ENCODE measurements at regions not wholly inside any gene's neighbourhood (a gene's known extent, or its start where the extent isn't known, plus 50 kb on each side); places are given as distances from the start of the nearest gene placed in this dataset.
"Not testable (repeated sequence)": the region's sequence is repeated elsewhere in the genome, so short reads cannot be mapped to it uniquely, and the experiment has no call there.

- DNase-seq = no peak
Observed at GRCh38 chr1:227508431-227508830, 54.9 kb upstream of the ZNF678 start.

DNA sequence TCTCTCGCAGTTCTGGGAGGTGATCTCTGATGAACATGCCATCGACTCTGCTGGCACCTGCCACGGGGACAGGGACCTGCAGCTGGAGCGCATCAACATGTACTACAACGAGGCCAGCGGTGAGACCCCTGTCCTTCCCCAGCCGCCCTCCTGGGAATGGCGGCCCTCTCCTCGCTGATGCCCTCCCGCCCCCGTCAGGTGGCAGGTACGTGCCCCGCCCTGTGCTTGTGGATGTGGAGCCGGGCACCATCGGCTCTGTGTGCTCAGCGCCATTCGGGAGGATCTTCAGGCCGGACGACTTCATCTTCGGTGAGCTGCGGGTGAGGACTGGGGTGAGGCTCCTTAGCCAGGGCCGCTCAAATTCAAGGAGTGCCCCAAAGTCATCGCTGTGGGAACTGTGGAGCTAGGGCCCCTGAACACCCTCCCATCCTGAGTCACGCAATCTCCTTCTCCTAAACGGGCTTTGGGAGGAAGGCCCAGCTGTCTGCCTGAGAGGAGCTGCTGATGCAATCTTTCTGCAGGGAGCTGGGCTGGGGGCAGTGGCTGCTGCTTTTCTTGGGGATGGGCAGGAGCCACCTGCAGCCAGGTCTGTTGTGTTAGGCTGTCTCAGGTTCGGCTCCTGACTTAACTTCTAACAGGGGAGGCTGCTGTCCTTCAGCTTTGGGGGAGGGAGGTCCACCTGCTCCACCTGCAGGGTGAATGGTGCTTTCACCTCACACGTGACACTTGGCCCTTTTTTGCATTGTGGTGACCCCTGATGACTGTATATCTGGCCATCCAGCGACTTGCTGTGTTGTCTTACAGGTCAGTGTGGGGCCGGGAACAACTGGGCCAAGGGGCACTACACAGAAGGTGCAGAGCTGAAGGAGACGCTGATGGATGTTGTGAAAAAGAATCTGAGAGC lies 56.6 kb upstream of the ZNF678 start:
- DNase-seq = not testable (repeated sequence)

DNA sequence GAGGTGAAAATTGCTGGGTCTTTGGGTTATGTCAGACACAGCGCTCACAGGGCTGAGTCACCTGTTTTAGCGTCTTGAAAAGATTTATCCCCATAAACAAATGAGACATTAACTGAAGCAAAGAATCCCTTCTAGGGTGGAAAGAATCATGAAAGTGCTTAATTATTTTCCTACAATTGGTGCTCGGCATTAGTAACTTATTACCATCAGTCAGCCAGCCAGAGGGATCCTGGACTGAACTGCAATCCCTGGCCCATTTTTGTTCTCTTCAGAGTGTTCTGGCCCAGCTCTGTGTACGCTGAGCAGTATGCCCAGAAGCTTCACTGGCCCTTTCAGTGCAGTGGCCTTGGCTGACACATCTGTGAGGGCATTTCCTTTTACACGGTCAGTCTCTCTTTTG lies 67.3 kb upstream of the ZNF678 start:
- DNase-seq = not testable (repeated sequence)

GRCh38 chr1:227493863-227494551 lies 69.3 kb upstream of the ZNF678 start:
- not testable (repeated sequence) for DNase-seq

DNA sequence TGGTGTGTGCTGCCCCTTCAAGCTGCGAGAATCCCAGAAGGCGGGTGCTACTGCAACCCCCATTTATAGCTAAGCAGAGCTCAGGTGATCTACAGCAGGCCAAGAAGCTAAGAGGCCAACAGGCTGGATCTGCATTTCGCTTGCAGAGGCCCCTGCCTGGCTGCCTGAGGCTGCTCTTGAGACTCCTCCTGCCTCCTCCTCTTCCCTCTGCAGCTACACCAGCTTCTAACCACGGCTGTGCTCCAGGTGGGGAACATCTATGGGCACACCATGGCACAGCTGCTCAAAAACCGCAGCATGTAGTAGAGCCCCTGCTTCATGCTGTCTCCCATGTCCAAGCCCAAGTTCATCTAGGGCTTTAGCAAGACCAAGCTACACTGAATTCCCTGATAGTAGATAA lies 72.9 kb upstream of the ZNF678 start:
- DNase-seq = no peak

DNA sequence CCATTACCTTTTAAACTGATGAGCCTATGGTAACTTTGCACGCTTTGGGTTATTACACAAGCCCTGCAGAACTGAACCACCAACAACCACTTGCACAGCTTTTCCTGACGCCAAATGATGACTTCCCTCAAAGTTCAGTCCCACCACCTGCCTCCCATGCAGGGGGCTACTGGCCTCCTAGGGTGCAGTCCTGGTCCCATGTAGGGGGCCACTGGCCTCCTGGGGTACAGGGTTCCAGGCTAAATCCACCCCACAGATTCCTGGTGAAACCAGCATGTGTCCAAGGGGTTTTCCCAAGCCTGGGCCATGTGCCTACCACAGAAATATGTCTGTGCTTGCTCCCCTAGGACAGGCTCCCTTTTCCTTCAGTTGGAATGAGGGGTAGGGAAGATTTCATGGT lies 73.4 kb upstream of the ZNF678 start:
- no peak for DNase-seq

DNA sequence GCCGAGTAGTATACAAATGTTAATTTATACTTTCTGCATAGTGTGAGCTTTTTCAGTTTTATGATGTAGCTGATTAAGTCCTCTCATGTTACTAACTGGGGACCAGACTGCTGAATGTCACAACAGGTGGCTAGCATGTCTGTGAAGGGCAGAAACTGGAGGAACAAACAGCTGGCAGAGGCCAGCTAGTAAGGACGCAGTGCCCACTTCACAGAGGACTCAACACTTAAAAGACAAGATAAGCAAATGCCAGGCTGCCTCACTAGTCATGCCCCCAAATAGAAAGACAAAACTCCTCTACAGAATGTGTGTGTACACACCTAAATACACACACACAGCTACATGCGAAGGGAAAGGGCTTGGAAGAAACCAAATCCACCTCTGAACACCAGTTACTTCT lies 73.8 kb upstream of the ZNF678 start:
- DNase-seq = no peak

GRCh38 chr1:227487606-227488005 lies 75.8 kb upstream of the ZNF678 start:
- DNase-seq = no peak

DNA sequence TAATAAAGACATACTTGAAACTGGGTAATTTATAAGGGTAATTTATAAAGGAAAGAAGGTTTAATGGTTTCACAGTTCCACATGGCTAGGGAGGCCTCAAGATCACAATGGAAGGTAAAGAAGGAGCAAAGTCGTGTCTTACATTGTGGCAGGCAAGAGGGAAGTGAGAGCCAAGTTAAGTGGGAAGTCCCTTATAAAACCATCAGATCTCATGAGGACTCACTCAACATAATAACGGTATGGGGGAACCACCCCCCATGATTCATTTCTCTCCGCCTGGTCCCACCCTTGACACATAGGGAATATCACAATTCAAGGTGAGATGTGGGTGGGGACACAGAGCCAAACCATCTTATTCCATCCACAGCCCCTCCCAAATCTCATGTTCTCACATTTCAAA lies 76.8 kb upstream of the ZNF678 start:
- DNase-seq = no peak

- no peak for DNase-seq
Observed at GRCh38 chr1:227482023-227482299, 81.4 kb upstream of the ZNF678 start.

- DNase-seq = peak; percentile 17
Observed at GRCh38 chr1:227474072-227474471, 89.3 kb upstream of the ZNF678 start.

DNA sequence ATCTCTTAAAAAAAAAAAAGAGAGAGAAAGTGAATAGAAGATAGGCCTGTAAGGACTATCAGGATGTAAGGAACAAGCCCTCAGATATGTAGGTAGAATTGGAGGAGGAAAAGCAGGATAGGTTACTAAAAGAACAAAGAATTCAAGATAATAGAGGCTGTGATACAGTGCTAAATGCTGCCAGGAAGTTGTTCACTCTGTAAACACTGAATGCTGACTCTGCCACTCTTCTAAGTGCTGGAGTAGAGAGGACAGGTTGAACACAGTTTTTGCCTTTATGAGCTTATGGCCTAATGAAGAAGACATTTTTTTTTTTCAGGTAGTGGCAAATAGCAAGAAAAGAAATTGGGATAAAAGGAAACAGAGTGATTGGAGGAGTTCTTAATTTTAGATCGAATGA lies 90.6 kb upstream of the ZNF678 start:
- DNase-seq = peak; percentile 2

- no peak for DNase-seq
Observed at GRCh38 chr1:227470688-227471087, 92.7 kb upstream of the ZNF678 start.

DNA sequence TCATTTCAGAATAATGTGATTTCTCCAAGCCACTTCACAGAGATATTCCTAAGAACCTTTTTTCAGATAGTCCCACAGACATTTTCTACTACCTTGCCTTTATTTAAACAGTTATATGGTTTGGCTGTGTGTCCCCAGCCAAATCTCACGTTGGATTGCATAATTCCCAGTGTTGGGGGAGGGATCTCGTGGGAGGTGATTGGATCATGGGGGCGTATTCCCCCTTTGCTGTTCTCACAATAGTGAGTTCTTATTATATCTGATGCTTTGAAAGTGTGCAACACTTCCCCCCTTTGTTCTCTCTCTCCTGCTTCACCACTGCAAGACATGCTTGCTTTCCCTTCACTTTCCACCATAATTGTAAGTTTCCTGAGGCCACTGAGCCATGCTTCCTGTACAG lies 93.6 kb upstream of the ZNF678 start:
- DNase-seq = no peak

DNA sequence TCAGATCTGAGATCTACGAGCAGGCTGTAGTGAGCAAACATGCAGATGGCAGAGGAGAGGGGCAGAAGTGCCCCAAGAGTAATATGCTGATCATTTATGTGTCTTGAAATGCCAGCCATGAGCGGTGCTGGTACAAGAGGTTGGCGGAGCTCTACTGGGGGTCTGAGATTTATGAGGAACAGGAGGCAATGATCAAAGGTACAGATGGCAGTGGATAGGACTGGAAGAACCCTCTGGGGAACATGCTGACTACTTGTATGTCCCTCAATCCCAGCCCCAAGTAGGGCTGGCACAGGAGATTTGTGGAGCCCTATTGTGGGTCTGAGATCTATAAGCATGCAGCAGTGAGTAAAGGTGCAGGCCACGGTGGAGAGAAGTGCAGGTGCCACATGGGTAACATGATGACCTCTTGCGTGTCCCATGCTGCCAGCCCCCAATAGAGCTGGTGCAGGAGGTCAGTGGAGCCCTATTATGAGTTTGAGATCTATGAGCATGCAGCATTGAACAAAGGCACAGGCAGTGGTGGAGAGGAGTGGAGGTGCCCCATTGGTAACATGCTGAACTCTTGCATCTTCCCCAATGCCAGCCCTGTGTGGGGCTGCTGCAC lies 97.2 kb upstream of the ZNF678 start:
- DNase-seq = no peak

- DNase-seq = no peak
Observed at GRCh38 chr1:227465256-227465655, 98.1 kb upstream of the ZNF678 start.

GRCh38 chr1:227459977-227460376 lies 103.4 kb upstream of the ZNF678 start:
- DNase-seq = no peak

- no peak for DNase-seq
Observed at GRCh38 chr1:227459326-227459841, 104.0 kb upstream of the ZNF678 start.

DNA sequence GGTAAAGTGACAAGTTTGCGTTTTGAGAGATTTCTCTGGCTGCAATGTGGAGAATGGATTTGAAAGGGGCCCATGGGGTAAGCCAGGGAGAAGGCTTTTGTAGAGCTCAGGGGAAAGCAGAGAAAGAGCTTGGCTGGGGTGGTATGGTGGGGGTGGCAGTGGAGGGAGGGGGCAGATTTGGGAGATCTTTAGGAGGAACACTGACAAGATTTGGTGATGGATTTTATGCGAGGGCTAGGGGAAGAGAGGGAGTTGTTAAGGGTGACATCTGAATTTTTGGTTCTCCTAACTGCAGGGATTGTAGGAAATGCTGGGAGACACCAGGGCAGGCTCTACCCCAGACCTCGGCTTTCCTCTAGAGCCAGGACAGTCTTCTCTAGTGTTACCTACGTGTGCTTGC lies 108.7 kb upstream of the ZNF678 start:
- no peak for DNase-seq

DNA sequence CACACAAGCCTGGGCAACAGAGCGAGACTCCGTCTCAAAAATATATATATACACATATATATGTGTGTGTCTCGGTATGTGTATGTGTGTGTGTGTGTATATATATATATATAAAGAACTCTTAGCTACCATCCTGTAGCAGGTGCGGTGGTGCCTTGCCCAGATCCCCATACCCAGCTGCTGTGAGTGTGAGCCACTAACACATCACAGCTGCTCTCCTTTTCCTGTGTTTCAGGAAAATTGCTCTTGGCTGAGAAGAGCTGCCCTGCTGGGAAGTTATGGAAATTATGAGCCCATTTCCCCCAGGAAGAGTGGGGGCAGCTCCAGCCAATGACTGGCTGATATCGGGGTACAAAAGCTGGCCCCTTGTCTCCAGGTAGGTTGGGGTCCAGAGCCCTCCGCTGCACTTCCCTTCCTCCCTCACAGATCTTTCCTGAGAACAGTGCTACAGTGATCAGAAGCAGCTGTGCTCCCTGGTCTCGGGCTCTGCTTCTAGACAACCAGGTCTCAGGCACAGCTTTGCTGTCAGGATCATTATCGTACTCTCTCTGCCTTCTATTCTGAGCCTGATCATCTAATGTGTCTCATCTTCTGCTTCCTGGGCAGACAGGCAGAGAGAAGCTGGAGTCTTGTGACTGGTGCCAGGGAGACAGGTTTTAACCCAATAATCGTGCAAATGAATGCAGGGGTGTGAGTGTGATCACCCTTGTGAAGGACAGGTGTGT lies 109.6 kb upstream of the ZNF678 start:
- DNase-seq = no peak

DNA sequence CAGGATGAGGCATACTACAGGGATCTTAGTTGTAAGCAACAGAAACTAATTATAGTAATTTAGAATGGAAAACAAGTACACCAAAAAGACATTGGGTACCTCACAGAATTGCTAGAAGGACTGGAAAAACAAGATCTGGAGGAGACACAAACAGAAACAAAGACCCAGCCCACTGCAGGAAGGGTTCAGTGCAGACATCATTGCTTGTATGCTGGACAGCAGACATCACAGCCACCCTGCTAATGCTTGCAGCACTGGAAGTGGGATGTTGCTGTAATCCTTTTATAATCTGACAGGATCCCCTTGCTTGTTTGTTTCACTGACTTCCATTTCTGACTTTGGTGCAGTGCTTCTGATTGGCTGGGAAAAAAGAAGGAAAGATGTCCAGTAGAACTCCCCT lies 111.4 kb upstream of the ZNF678 start:
- DNase-seq = no peak

- DNase-seq = no peak
Observed at GRCh38 chr1:227451057-227451456, 112.3 kb upstream of the ZNF678 start.

- DNase-seq = no peak
Observed at GRCh38 chr1:227450489-227450888, 112.9 kb upstream of the ZNF678 start.
